Stomach (tissue), 8 donors: ENCODE measurements at regions not wholly inside any gene's neighbourhood (a gene's known extent, or its start where the extent isn't known, plus 50 kb on each side); places are given as distances from the start of the nearest gene placed in this dataset.

Experiments used
- DNase-seq, 2 donors: peaks; one replicate each; pipeline versions ENCODE4 v3.0.0 to v3.0.0-alpha.2; 2013 to 2019
- H3K27ac ChIP-seq, 5 donors: fragments of 200-600 bp in 4 of 5; sonication (generic) in 4 of 5; one replicate each; pipeline ENCODE4 v1.5.1; 2013 to 2019; ENCODE audit warnings: mild to moderate bottlenecking in 1 of 5, moderate library complexity in 1 of 5
- H3K27me3 ChIP-seq, 3 donors: fragments of 200-600 bp; sonication (generic); one replicate each; pipeline ENCODE4 v1.5.1; 2017 to 2019; ENCODE audit warnings: mixed run types in 1 of 3
- H3K36me3 ChIP-seq, 4 donors: fragments of 200-600 bp; sonication (generic); 1 replicate in 3 of 4; 2 replicates in 1 of 4; pipeline ENCODE4 v1.5.1; 2016 to 2019
- H3K4me1 ChIP-seq, 4 donors: fragments of 200-600 bp; sonication (generic); one replicate each; pipeline ENCODE4 v1.5.1; 2016 to 2019
- H3K4me3 ChIP-seq, 4 donors: fragments of 200-600 bp; sonication (generic) in 3 of 4; one replicate each; pipeline ENCODE4 v1.5.1; 2016 to 2019; ENCODE audit warnings: mild to moderate bottlenecking in 1 of 4
- H3K9me3 ChIP-seq, 4 donors: fragments of 200-600 bp; sonication (generic); one replicate each; pipeline ENCODE4 v1.5.1; 2016 to 2019
- CTCF ChIP-seq, 7 experiments: fragments of 450-650 bp in 4 of 7; fragments of 200-600 bp in 3 of 7; sonication (generic) in 3 of 7; IDR thresholded peaks; one replicate each; pipeline ENCODE4 v1.5.1; 2016 to 2019; ENCODE audit warnings: antibody characterized with exemption in 7 of 7, control low read depth in 2 of 7, mild to moderate bottlenecking in 1 of 7
- EP300 ChIP-seq: sonication (generic); formaldehyde crosslinking; IDR thresholded peaks from one replicate; pipeline ENCODE4 v1.6.1; 2017; ENCODE audit warnings: antibody characterized with exemption
- POLR2A ChIP-seq, 4 donors: fragments of 450-650 bp; IDR thresholded peaks; one replicate each; pipeline ENCODE4 v1.6.1; 2016; ENCODE audit warnings: antibody characterized with exemption in 4 of 4, control low read depth in 2 of 4, mild to moderate bottlenecking in 1 of 4, moderate library complexity in 1 of 4
- POLR2AphosphoS5 ChIP-seq, 3 donors: sonication (generic); formaldehyde crosslinking; IDR thresholded peaks; one replicate each; pipeline ENCODE4 v1.6.1; 2016; ENCODE audit warnings: antibody characterized with exemption in 3 of 3
- WGBS, 5 donors: extraction: QIAGEN DNeasy Blood & Tissue Kit in 3 of 5; methylation state at CpG; one replicate each; pipeline versions ENCODE4 v1.1.5 to v1.1.7; 2013 to 2018; 5-methylcytosine and 5-hydroxymethylcytosine counted together
- intact Hi-C: fragments of 100-400 bp; cut with DNase I; formaldehyde crosslinking; loops from one replicate; pipeline ENCODE4 v1.15.1; 2023; ENCODE audit warnings: low total_unique reads
- donor health status: healthy with polysubstance abuse.
- donor health status: Bipolar disorder and iron deficiency.
- donor health status: healthy.

GRCh38 chr13:64300239-64300638 lies 2884.6 kb upstream of the PCDH20 start:
- Histone ChIP-seq H3K4me1 (no peaks in the 10 kb centered on the region), H3K36me3 (no peaks in the 10 kb centered on the region), H3K4me3 (no peak overlapping the region), H3K9me3 (peaks cover 0 to 14% (median 0%) of the 10 kb centered on the region in 4 donors), H3K27me3 (no peaks in the 10 kb centered on the region), H3K27ac (no peak overlapping the region)
- no peak for TF ChIP-seq POLR2A (IDR thresholded peaks at IDR 0.05)
- TF ChIP-seq CTCF (IDR thresholded peaks at IDR 0.05), result no peak
- no peak for TF ChIP-seq POLR2AphosphoS5 (IDR thresholded peaks at IDR 0.05)
- no peak for TF ChIP-seq EP300
- no peak for DNase-seq
- intact Hi-C loops, result no loop called here

- H3K4me1 ChIP-seq, result no peaks in the 10 kb centered on the region
- no peak for TF ChIP-seq POLR2AphosphoS5 (IDR thresholded peaks at IDR 0.05)
- H3K9me3 ChIP-seq, result peaks cover 0 to 8% (median 2%) of the 10 kb centered on the region in 4 donors
- intact Hi-C loops, result no loop called here
- H3K36me3 ChIP-seq, result no peaks in the 10 kb centered on the region
- no peak for DNase-seq
- H3K27ac ChIP-seq, result no peak overlapping the region
- H3K4me3 ChIP-seq, result no peak overlapping the region
- no peaks in the 10 kb centered on the region for H3K27me3 ChIP-seq
Measured at GRCh38 chr13:64293923-64294322, 2878.3 kb upstream of the PCDH20 start.

- TF ChIP-seq EP300 (no peak), CTCF (IDR thresholded peaks at IDR 0.05) (no peak), POLR2A (IDR thresholded peaks at IDR 0.05) (no peak), POLR2AphosphoS5 (IDR thresholded peaks at IDR 0.05) (no peak)
- Histone ChIP-seq H3K4me1 (no peaks in the 10 kb centered on the region), H3K36me3 (no peaks in the 10 kb centered on the region), H3K9me3 (peaks cover 0 to 8% (median 2%) of the 10 kb centered on the region in 4 donors), H3K27ac (no peak overlapping the region), H3K4me3 (no peak overlapping the region), H3K27me3 (no peaks in the 10 kb centered on the region)
- intact Hi-C loops, result no loop called here
- 70 to 78% (median 75%) methylated on average over 3 of the region's 3 CpGs for WGBS, 5 donors
- no peak for DNase-seq
Measured at GRCh38 chr13:64289702-64290101, 2874.1 kb upstream of the PCDH20 start.

- no peak for DNase-seq
- Histone ChIP-seq H3K27me3 (no peaks in the 10 kb centered on the region), H3K36me3 (no peaks in the 10 kb centered on the region), H3K4me3 (no peak overlapping the region), H3K4me1 (no peaks in the 10 kb centered on the region), H3K27ac (no peak overlapping the region), H3K9me3 (peaks cover 0 to 3% (median 0%) of the 10 kb centered on the region in 4 donors)
- TF ChIP-seq EP300, result no peak
- TF ChIP-seq CTCF (IDR thresholded peaks at IDR 0.05), result no peak
- no peak for TF ChIP-seq POLR2AphosphoS5 (IDR thresholded peaks at IDR 0.05)
- no peak for TF ChIP-seq POLR2A (IDR thresholded peaks at IDR 0.05)
- WGBS, 5 donors, result 86 to 96% (median 94%) methylated on average over 2 of the region's 2 CpGs
- intact Hi-C loops, result no loop called here
Measured at GRCh38 chr13:64283926-64284325, 2868.3 kb upstream of the PCDH20 start.

- intact Hi-C loops, result no loop called here
- DNase-seq, result no peak
- no peaks in the 10 kb centered on the region for H3K36me3 ChIP-seq
- H3K9me3 ChIP-seq, result peaks cover 0 to 14% (median 3%) of the 10 kb centered on the region in 4 donors
- no peak overlapping the region for H3K4me3 ChIP-seq
- 62 to 71% (median 66%) methylated on average over 5 of the region's 5 CpGs for WGBS, 5 donors
- H3K27ac ChIP-seq, result no peak overlapping the region
- H3K4me1 ChIP-seq, result no peaks in the 10 kb centered on the region
- TF ChIP-seq POLR2A (IDR thresholded peaks at IDR 0.05), result no peak
- no peak for TF ChIP-seq EP300
- no peak for TF ChIP-seq CTCF (IDR thresholded peaks at IDR 0.05)
- no peak for TF ChIP-seq POLR2AphosphoS5 (IDR thresholded peaks at IDR 0.05)
- H3K27me3 ChIP-seq, result no peaks in the 10 kb centered on the region
Measured at GRCh38 chr13:64278493-64278892, 2862.8 kb upstream of the PCDH20 start.
